Right lung (tissue), 2 donors: ENCODE measurements at regions not wholly inside any gene's neighbourhood (a gene's known extent, or its start where the extent isn't known, plus 50 kb on each side); places are given as distances from the start of the nearest gene placed in this dataset.
"Not testable (repeated sequence)": the region's sequence is repeated elsewhere in the genome, so short reads cannot be mapped to it uniquely, and the experiment has no call there.

Experiments
- DNase-seq, 2 donors: peaks; one replicate each; pipeline ENCODE4 v3.0.0-alpha.2; 2013

DNA sequence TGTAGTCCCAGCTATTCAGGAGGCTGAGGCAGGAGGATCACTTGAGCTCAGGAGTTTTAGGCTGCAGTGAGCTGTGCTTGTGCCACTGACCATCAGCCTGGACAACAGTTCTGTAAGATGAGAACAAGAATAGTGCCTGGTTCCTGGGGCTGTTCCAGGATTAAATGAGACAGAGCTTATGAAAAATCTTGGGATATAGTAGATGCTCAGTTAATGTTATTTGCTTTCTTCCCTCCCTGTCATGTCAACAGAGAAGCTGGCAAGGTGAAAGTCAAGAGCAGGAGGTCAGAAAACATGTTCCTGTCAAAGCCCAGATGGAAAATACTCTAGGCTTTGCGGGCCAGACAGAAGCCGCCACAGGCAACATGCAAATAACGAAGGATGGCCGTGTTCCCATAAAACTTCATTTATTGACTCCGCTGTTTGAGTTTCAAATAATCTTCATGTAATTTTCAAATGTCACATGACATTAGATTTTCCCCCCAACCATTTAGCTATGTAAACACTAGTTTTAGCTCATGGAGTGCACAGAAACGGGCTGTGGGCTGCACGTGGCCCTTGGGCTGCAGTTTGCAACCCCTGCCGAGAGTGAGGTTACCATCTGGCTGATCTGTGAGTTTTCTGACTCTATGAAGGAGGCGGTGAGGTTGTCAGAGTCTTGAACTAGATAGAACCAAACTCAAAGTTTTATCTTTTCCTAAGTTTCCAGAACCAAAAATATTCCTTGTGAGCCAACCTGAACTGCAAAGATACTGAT lies 63.4 kb upstream of the PMEPA1 start:
- DNase-seq = no peak

- no peak for DNase-seq
These were observed 62.6 kb upstream of the PMEPA1 start for GRCh38 chr20:57772349-57772964.

DNA sequence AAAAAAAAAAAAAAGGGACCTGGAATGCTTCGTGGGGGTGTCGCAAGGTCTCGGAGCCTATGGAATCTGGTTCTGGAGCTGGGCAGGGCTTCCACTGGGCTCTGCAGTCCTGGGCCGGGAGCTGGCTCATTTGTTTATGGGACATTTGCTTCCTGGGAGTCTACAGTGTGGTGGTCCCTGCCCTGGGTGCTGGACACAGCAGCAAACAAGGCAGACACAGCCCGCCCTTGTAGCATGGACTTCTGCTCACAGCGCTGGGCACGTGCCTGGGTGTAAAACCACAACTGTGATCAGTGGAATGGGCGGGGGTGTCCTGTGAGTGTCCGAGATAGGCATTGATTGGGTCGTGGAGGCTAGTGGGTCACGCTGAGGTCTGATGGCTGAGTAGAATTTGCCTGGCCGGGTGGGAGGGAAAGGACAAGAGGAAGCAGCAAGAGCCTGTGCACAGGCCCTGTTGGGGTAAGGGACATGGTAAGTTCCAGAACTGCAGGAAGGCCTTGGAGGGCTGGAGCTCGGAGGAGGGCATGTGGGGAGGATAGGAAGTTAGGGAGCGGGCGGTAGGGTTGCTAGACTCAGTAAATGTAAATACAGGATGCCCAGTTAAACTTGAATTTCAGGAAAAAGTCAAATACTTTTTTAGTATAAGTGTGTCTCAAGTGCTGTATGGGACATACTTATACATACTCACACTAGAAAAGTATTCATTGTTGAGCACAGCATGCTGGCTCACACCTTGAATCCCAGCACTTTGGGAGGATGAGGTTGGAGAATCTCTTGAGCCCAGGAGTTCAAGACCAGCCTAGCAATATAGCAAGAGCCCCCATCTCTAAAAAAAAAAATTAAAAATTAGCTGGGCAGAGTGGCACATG lies 61.3 kb upstream of the PMEPA1 start:
- DNase-seq = peak in 1 of 2 donors; percentile 32

- not testable (repeated sequence) for DNase-seq
These were observed 60.6 kb upstream of the PMEPA1 start for GRCh38 chr20:57770401-57770800.

- no peak for DNase-seq
These were observed 59.9 kb upstream of the PMEPA1 start for GRCh38 chr20:57769756-57770155.

GRCh38 chr20:57768519-57768918 lies 58.7 kb upstream of the PMEPA1 start:
- DNase-seq = no peak

- DNase-seq = no peak
These were observed 57.6 kb upstream of the PMEPA1 start for GRCh38 chr20:57767441-57767840.

DNA sequence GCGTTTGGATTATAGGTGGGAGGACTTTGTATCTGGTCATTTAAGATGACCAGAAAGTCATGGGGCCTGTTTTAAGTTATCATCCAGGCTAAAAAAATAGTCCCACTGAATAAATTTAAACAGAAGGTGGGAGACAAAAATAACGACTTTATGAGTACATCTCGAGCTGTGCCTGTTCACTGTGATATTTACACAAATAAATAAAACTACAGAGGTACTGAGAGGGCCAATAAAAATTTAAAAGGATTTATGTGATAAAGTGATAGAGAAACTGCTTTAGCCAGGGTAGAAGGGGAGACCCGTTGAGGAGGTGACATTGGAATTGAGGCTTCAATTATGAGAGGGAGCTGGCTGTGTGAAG lies 53.4 kb upstream of the PMEPA1 start:
- DNase-seq = no peak

DNA sequence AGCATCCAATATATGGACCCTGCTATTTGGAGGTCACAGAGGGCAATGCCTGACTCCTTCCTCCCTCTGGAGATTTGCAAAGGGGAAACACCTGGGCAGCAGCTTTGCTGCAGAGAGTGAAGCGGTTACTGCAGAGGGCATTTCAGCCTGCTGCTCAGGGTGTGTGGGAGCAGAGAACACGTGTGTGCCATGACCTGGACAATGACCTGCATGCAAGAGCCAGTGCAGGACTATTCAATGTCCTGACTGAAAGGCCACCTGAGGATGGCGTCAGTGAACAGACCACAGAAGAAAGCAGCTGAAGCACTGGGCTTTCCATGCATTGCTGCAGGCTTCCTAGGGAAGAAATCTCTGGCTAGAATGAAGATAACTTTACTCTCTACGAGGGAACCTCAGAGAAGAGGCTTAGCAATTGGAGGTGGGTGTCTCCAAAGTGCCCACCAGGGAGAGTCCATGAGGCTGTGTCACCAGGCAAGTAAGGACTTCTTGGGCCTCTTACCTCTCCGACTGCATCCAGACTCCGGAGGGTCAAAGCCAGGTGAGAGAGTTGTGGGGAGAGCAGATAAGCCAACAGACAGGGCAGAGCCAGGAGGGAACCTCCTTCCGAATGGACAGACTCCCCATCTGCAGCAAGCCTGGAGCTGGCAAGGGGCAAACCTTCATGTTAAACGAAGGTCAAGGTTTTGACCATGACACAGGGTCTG lies 52.9 kb upstream of the PMEPA1 start:
- DNase-seq = no peak

DNA sequence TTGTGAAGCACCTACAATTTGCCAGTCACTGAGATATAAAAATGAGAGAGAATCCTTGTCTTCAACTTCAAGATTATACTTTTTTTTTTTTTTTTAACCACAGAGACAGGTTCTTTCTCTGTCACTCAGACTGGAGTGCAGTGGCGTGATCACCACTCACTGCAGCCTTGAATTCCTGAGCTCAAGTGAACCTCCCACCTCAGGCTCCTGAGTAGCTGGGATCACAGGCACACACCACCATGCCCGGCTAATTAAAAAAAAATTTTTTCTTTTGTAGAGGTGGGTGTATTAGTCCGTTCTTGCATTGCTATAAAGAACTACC lies 51.6 kb upstream of the PMEPA1 start:
- DNase-seq = no peak

- no peak for DNase-seq
These were observed 51.0 kb upstream of the PMEPA1 start for GRCh38 chr20:57760698-57761412.

DNA sequence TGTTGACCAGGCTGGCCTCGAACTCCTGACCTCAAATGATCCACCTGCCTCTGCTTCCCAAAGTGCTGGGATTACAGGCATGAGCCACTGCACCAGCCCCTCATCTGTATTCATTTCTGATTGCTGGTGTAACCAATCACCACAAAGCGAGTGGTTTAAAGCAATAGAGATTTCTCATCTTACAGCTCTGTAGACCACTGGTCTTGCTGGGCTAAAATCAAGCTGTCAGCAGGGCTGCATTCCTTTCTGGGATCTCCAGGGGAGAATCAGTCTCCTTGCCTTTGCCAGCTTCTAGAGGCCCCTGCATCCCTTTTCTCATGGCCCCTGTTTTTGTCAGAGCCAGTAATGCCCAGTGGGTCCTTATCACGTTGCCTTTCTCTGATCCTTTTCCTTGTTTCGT lies 49.9 kb upstream of the PMEPA1 start:
- no peak for DNase-seq
